IMR-90 (cell line): ENCODE measurements at regions not wholly inside any gene's neighbourhood (a gene's known extent, or its start where the extent isn't known, plus 50 kb on each side); places are given as distances from the start of the nearest gene placed in this dataset.

Experiments used
- ATAC-seq: fragments of 200-7000 bp; cut with Tn5 transposase; 2 replicates; pipeline ENCODE4 v1.9.1; 2020; ENCODE audit warnings: low read depth, mild to moderate bottlenecking, moderate library complexity
- BruUV-seq: library from RNA; stranded (reverse); fragments of 400-500 nt; replicated peaks from 2 replicates; lab custom pipeline; 2021; lab: Mats Ljungman, UMichigan
- CTCF ChIA-PET: fragments of 300-600 bp; formaldehyde crosslinking; extraction: SDS; loops from one replicate; lab custom pipeline; 2021; ENCODE audit warnings: antibody characterized with exemption; lab: Yijun Ruan, JAX
- POLR2A ChIA-PET: fragments of 300-600 bp; sonication (Branson Sonifier 250); formaldehyde crosslinking; loops from one replicate; lab custom pipeline; 2022; ENCODE audit warnings: antibody characterized with exemption; ENCODE audit not compliant: unreplicated experiment; lab: Charles Lee
- DNase-seq: peaks from one replicate; pipeline ENCODE4 v3.0.0; 2013
- H2AFZ ChIP-seq: replicated peaks from 2 replicates; pipeline ENCODE3; 2013; ENCODE audit warnings: low read length, mild to moderate bottlenecking; ENCODE audit not compliant: poor library complexity
- H2AK5ac ChIP-seq: 2 replicates; pipeline ENCODE4 v1.6.1; 2013; ENCODE audit warnings: low read depth, low read length, inconsistent platforms
- H2AK9ac ChIP-seq: replicated peaks from 2 replicates; pipeline ENCODE3; 2013; ENCODE audit warnings: mild to moderate bottlenecking, low read depth, low read length, moderate library complexity; ENCODE audit not compliant: poor library complexity
- H2BK120ac ChIP-seq: 2 replicates; pipeline ENCODE4 v1.6.1; 2013; ENCODE audit warnings: low read depth, low read length, inconsistent platforms
- H2BK15ac ChIP-seq: 3 replicates; pipeline ENCODE4 v1.6.1; 2013; ENCODE audit warnings: low read depth, low read length, inconsistent platforms
- H2BK20ac ChIP-seq: 2 replicates; pipeline ENCODE4 v1.6.1; 2013; ENCODE audit warnings: low read depth, mild to moderate bottlenecking, inconsistent platforms, low read length, moderate library complexity
- H2BK5ac ChIP-seq: 2 replicates; pipeline ENCODE4 v1.6.1; 2013; ENCODE audit warnings: mild to moderate bottlenecking, low read depth, low read length, inconsistent platforms; ENCODE audit not compliant: poor library complexity, severe bottlenecking
- H3K14ac ChIP-seq: replicated peaks from 2 replicates; pipeline ENCODE4 v1.6.1; 2013; ENCODE audit warnings: low read depth, low read length, inconsistent platforms
- H3K18ac ChIP-seq: 2 replicates; pipeline ENCODE4 v1.6.1; 2013; ENCODE audit warnings: low read depth, low read length, control low read depth
- H3K23ac ChIP-seq: 2 replicates; pipeline ENCODE4 v1.6.1; 2013; ENCODE audit warnings: low read depth, low read length, inconsistent platforms
- H3K27ac ChIP-seq: 2 replicates; pipeline ENCODE4 v1.5.1; 2013; ENCODE audit warnings: mild to moderate bottlenecking, control low read depth, low read length; ENCODE audit not compliant: insufficient read depth
- H3K27me3 ChIP-seq: 2 replicates; pipeline ENCODE4 v1.6.1; 2013; ENCODE audit warnings: low read length; ENCODE audit not compliant: control insufficient read depth, insufficient read depth
- H3K36me3 ChIP-seq: 2 replicates; pipeline ENCODE4 v1.6.1; 2013; ENCODE audit warnings: low read length, mixed read lengths; ENCODE audit not compliant: control insufficient read depth, insufficient read depth
- H3K4ac ChIP-seq: 2 replicates; pipeline ENCODE4 v1.6.1; 2013; ENCODE audit warnings: low read depth, low read length, inconsistent platforms
- H3K4me1 ChIP-seq: 2 replicates; pipeline ENCODE4 v1.6.1; 2013; ENCODE audit warnings: low read length, mixed read lengths; ENCODE audit not compliant: control insufficient read depth, insufficient read depth
- H3K4me2 ChIP-seq: 2 replicates; pipeline ENCODE4 v1.6.1; 2013; ENCODE audit warnings: low read depth, mild to moderate bottlenecking, control low read depth, low read length, moderate library complexity
- H3K4me3 ChIP-seq: 2 replicates; pipeline ENCODE4 v1.5.1; 2013; ENCODE audit warnings: low read depth, mild to moderate bottlenecking, control low read depth, low read length, moderate library complexity; ENCODE audit not compliant: insufficient read depth
- H3K56ac ChIP-seq: 2 replicates; pipeline ENCODE4 v1.6.1; 2013; ENCODE audit warnings: low read length, inconsistent platforms; ENCODE audit not compliant: insufficient read depth; ENCODE audit errors: extremely low read depth
- H3K79me1 ChIP-seq, 2 experiments: 2 replicates each; pipeline ENCODE4 v1.6.1; 2013; ENCODE audit warnings: low read length in 2 of 2, inconsistent platforms in 1 of 2, low read depth in 1 of 2
- H3K9ac ChIP-seq: 2 replicates; pipeline ENCODE4 v1.6.1; 2013; ENCODE audit warnings: low read depth, low read length, control low read depth
- H3K9me1 ChIP-seq: 2 replicates; pipeline ENCODE4 v1.6.1; 2013; ENCODE audit warnings: low read length, inconsistent platforms; ENCODE audit not compliant: insufficient read depth
- H3K9me3 ChIP-seq: 2 replicates; pipeline ENCODE4 v1.6.1; 2013; ENCODE audit warnings: low read length; ENCODE audit not compliant: control insufficient read depth, insufficient read depth
- H4K20me1 ChIP-seq: 2 replicates; pipeline ENCODE4 v1.6.1; 2013; ENCODE audit warnings: low read length, inconsistent platforms; ENCODE audit not compliant: insufficient read depth
- H4K5ac ChIP-seq: 2 replicates; pipeline ENCODE4 v1.6.1; 2013; ENCODE audit warnings: mild to moderate bottlenecking, low read depth, low read length, control low read depth
- H4K8ac ChIP-seq, 2 experiments: 2 replicates each; pipeline ENCODE4 v1.6.1; 2013; ENCODE audit warnings: low read depth in 2 of 2, low read length in 2 of 2, control low read depth in 1 of 2, inconsistent platforms in 1 of 2
- H4K91ac ChIP-seq: 2 replicates; pipeline ENCODE4 v1.6.1; 2013; ENCODE audit warnings: low read depth, low read length, inconsistent platforms; ENCODE audit not compliant: insufficient read depth
- CEBPB ChIP-seq: IDR thresholded peaks from 2 replicates; pipeline ENCODE4 v1.6.1; 2012; ENCODE audit warnings: low read depth, low read length, improper control_type of control experiment
- FOS ChIP-seq: fragments of 150-350 bp; IDR thresholded peaks from 2 replicates; pipeline ENCODE4 v1.6.1; 2016; ENCODE audit warnings: low read depth, low read length
- POLR2A ChIP-seq: IDR thresholded peaks from 2 replicates; pipeline ENCODE4 v1.6.1; 2012; ENCODE audit warnings: mild to moderate bottlenecking, low read depth, low read length
- RFX5 ChIP-seq: IDR thresholded peaks from 2 replicates; pipeline ENCODE4 v1.8.0; 2012; ENCODE audit warnings: low read depth, mild to moderate bottlenecking, low read length, moderate library complexity
- USF2 ChIP-seq: fragments of 150-350 bp; IDR thresholded peaks from 2 replicates; pipeline ENCODE4 v1.6.1; 2017; ENCODE audit warnings: mild to moderate bottlenecking, antibody characterized with exemption, low read length, low read depth
- WGBS, 2 experiments: methylation state at CpG; one replicate each; pipeline versions ENCODE4 v1.1.5 to v1.1.7; 2013; ENCODE audit warnings: missing lambda C conversion rate in 2 of 2; ENCODE audit not compliant: insufficient read length in 1 of 2; ENCODE audit errors: extremely low coverage in 2 of 2; 5-methylcytosine and 5-hydroxymethylcytosine counted together
- dilution Hi-C: fragments of 300-500 bp; cut with HindIII; formaldehyde crosslinking; loops from one replicate; pipeline ENCODE4 v1.14.3; 2018; ENCODE audit warnings: low sequenced_read_pairs; ENCODE audit not compliant: unreplicated experiment
- in situ Hi-C: fragments of 300-500 bp; cut with MboI; formaldehyde crosslinking; loops from 3 replicates; pipeline ENCODE4 v1.14.3; 2019; ENCODE audit warnings: low sequenced_read_pairs, inconsistent platforms, mixed read lengths
- intact Hi-C: fragments of 100-400 bp; cut with micrococcal nuclease; formaldehyde crosslinking; loops from 2 replicates; pipeline ENCODE4 v1.10.0; 2022

GRCh38 chr21:16071761-16072160, 342.0 kb downstream of the USP25 start:
- H4K20me1 ChIP-seq: no peaks in the 10 kb centered on the region
- H3K18ac ChIP-seq: no peak overlapping the region
- no peaks in the 10 kb centered on the region for H3K27me3 ChIP-seq
- dilution Hi-C loops (no loop called here), in situ Hi-C loops (no loop called here), intact Hi-C loops (no loop called here)
- H3K9me1 ChIP-seq: no peaks in the 10 kb centered on the region
- peaks cover 6% of the 10 kb centered on the region for H3K4me1 ChIP-seq
- no peak overlapping the region for H2BK120ac ChIP-seq
- H4K5ac ChIP-seq: no peak overlapping the region
- H2BK15ac ChIP-seq: no peak overlapping the region
- no peak overlapping the region for H3K14ac ChIP-seq
- ChIA-PET CTCF (interaction anchor here (0.9 kb wide), 1 partner anchor 10 kb away, joined by 6 read pairs; no protein-coding TSS in a partner anchor), POLR2A (no interaction called here)
- H3K4me2 ChIP-seq: no peak overlapping the region
- no TSS peak for BruUV-seq
- DNase-seq (no peak), ATAC-seq (no peak)
- H2BK20ac ChIP-seq: no peak overlapping the region
- no peak overlapping the region for H2BK5ac ChIP-seq
- H4K91ac ChIP-seq: no peak overlapping the region
- H2AK9ac ChIP-seq: no peak overlapping the region
- H2AFZ ChIP-seq: no peak overlapping the region
- WGBS, 2 experiments: no CpG with 5 or more reads among the region's 2 CpGs
- H3K36me3 ChIP-seq: no peaks in the 10 kb centered on the region
- TF ChIP-seq USF2 (no peak), FOS (no peak), POLR2A (no peak), CEBPB (no peak), RFX5 (no peak)
- H3K56ac ChIP-seq: no peak overlapping the region
- no peaks in the 10 kb centered on the region for H3K79me1 ChIP-seq
- H3K27ac ChIP-seq: no peak overlapping the region
- no peaks in the 10 kb centered on the region for H3K9me3 ChIP-seq
- no peak overlapping the region for H3K23ac ChIP-seq
- H3K4ac ChIP-seq: no peak overlapping the region
- H4K8ac ChIP-seq: no peak overlapping the region
- no peak overlapping the region for H3K9ac ChIP-seq
- H2AK5ac ChIP-seq: no peak overlapping the region
- H3K4me3 ChIP-seq: no peak overlapping the region
